Common myeloid progenitor, CD34-positive (primary cell): ENCODE measurements at regions not wholly inside any gene's neighbourhood (a gene's known extent, or its start where the extent isn't known, plus 50 kb on each side); places are given as distances from the start of the nearest gene placed in this dataset.

ENCODE experiments used
- CTCF ChIA-PET: fragments of 350-600 bp; sonication (Branson Sonifier 250); formaldehyde crosslinking; loops from one replicate; lab custom pipeline; 2021; ENCODE audit warnings: antibody characterized with exemption; lab: Charles Lee
- POLR2A ChIA-PET: fragments of 350-600 bp; sonication (Branson Sonifier 250); formaldehyde crosslinking; loops from one replicate; lab custom pipeline; 2021; ENCODE audit warnings: antibody characterized with exemption; lab: Charles Lee
- DNase-seq, 3 donors: peaks; one replicate each; pipeline versions ENCODE4 v3.0.0 to v3.0.0-alpha.2; 2013
- H3K27ac ChIP-seq, 2 experiments: 1 replicate in 1 of 2; 2 replicates in 1 of 2; pipeline ENCODE4 v1.7.0; 2013; ENCODE audit warnings: inconsistent platforms in 2 of 2, low read length in 2 of 2, mild to moderate bottlenecking in 2 of 2, low read depth in 1 of 2, moderate library complexity in 1 of 2; ENCODE audit not compliant: severe bottlenecking in 2 of 2, insufficient read depth in 1 of 2, poor library complexity in 1 of 2
- H3K27me3 ChIP-seq, 5 experiments: replicated peaks in 2 of 5; 1 replicate in 3 of 5; 2 replicates in 2 of 5; pipeline versions ENCODE4 v1.6.1 to v1.7.0; 2013; ENCODE audit warnings: low read length in 4 of 5, mild to moderate bottlenecking in 2 of 5, moderate library complexity in 2 of 5, inconsistent platforms in 1 of 5; ENCODE audit not compliant: insufficient read depth in 5 of 5, control insufficient read depth in 4 of 5
- H3K36me3 ChIP-seq, 4 experiments: 1 replicate in 2 of 4; 2 replicates in 2 of 4; pipeline versions ENCODE4 v1.6.1 to v1.7.0; 2013; ENCODE audit warnings: low read length in 3 of 4, control low read depth in 1 of 4, mild to moderate bottlenecking in 1 of 4; ENCODE audit not compliant: control insufficient read depth in 4 of 4, insufficient read depth in 4 of 4
- H3K4me1 ChIP-seq, 4 experiments: 1 replicate in 3 of 4; 2 replicates in 1 of 4; pipeline versions ENCODE4 v1.6.1 to v1.7.1; 2013; ENCODE audit warnings: low read length in 3 of 4, mild to moderate bottlenecking in 3 of 4, control low read depth in 1 of 4, inconsistent platforms in 1 of 4, moderate library complexity in 1 of 4; ENCODE audit not compliant: control insufficient read depth in 4 of 4, insufficient read depth in 4 of 4; ENCODE audit errors: control extremely low read depth in 1 of 4
- H3K4me3 ChIP-seq, 7 experiments: 1 replicate in 4 of 7; 2 replicates in 3 of 7; pipeline versions ENCODE4 v1.5.1 to v1.7.0; 2013; ENCODE audit warnings: mild to moderate bottlenecking in 7 of 7, low read length in 6 of 7, moderate library complexity in 6 of 7, inconsistent platforms in 2 of 7, low read depth in 2 of 7, control low read depth in 1 of 7; ENCODE audit not compliant: insufficient read depth in 4 of 7, control insufficient read depth in 1 of 7; ENCODE audit errors: extremely low read depth in 1 of 7
- H3K9me3 ChIP-seq, 5 experiments: 1 replicate in 4 of 5; 2 replicates in 1 of 5; pipeline versions ENCODE4 v1.6.1 to v1.7.1; 2013; ENCODE audit warnings: low read length in 4 of 5, mild to moderate bottlenecking in 2 of 5, inconsistent platforms in 1 of 5, low read depth in 1 of 5, moderate library complexity in 1 of 5; ENCODE audit not compliant: control insufficient read depth in 4 of 5, insufficient read depth in 2 of 5; ENCODE audit errors: control extremely low read depth in 1 of 5
- WGBS: methylation state at CpG from one replicate; pipeline ENCODE4 v1.1.5; 2013; ENCODE audit not compliant: insufficient coverage; 5-methylcytosine and 5-hydroxymethylcytosine counted together

DNA sequence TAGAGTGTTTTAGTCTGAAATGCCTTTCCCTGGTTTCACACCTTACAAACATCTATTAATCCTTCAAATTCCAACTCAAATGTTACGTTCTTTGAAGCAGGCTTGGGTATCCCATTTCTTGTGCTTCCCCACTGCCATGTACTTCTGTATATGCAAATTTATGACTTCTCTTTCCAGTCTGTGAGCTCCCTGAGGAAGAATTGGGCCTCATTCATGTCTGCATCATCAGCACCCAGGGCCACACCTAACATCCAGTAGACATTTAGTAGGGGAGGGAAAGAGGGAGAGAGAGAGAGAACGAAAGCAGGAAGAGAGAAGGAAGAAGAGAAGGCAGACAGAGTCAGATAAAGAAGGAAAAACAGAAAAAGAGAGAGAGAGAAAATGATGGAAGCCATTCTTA, 53.3 kb upstream of the KY start:
- no peak overlapping the region for H3K4me3 ChIP-seq
- H3K4me1 ChIP-seq: no peaks in the 10 kb centered on the region
- DNase-seq: no peak
- POLR2A ChIA-PET: no interaction called here
- H3K27me3 ChIP-seq: no peaks in the 10 kb centered on the region
- 90% methylated on average over 2 of the region's 2 CpGs for WGBS
- H3K9me3 ChIP-seq: peaks cover 0 to 1% (median 0%) of the 10 kb centered on the region in 5 experiments
- CTCF ChIA-PET: no interaction called here
- no peaks in the 10 kb centered on the region for H3K36me3 ChIP-seq
- no peak overlapping the region for H3K27ac ChIP-seq

DNA sequence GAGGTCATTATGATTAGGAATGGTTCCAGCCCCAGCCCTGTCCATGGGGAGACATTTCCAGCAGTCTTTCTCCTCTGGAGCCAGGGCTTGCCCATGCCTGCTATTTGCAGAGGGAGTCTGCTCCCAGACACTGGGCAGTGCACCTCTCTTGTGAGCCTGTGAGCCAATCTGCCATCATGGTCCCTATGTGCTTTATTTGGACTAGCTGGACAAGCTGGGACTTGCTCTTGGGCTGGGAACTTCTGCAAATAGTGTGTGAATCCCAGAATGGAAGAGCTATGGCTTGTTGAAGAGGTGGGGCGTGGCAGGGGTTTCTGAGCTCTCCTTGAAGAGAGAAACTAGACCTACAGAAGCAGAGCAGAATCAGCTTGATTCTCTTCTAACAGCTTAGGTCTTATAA, 53.7 kb upstream of the KY start:
- ChIA-PET POLR2A (no interaction called here), CTCF (no interaction called here)
- peaks cover 0 to 1% (median 0%) of the 10 kb centered on the region in 5 experiments for H3K9me3 ChIP-seq
- no CpG with 5 or more reads among the region's 1 CpG for WGBS
- no peak for DNase-seq
- no peak overlapping the region for H3K4me3 ChIP-seq
- no peaks in the 10 kb centered on the region for H3K4me1 ChIP-seq
- no peak overlapping the region for H3K27ac ChIP-seq
- H3K27me3 ChIP-seq: no peaks in the 10 kb centered on the region
- no peaks in the 10 kb centered on the region for H3K36me3 ChIP-seq

DNA sequence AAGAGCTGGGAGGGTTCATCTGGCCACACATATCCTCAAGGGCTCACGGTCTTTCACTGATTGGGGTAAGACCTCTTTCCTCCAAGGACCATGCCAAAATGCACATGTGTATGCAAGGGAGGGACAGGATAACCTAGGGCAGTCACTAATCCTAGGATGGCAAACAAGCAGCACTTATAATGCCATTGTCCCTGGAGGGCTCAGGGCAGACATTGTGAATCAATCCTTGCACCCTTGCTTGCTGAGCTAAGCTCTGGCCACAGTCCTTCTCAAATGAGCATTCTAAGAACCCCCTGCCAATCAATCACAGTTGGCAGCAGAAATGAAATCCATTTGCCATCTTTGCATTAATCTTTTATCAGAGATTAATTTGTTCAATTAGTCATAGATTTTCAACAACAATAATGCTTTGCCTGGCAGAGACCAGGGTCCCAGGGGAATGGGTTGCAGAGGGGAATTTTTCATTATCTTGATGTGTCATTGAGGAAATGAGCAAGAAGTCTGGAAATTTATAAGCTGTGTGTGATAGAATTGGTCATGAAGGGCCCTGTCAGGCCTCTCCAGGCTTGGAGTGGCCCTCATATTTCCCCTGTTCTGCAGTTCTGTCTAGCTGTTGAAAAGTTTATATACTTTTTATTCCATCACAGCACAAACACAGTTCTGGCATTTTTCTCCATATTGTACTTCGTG, 57.2 kb upstream of the KY start:
- Histone ChIP-seq H3K27me3 (no peaks in the 10 kb centered on the region), H3K4me1 (peaks cover 0 to 5% (median 0%) of the 10 kb centered on the region in 4 experiments), H3K36me3 (no peaks in the 10 kb centered on the region), H3K27ac (no peak overlapping the region), H3K4me3 (no peak overlapping the region), H3K9me3 (no peaks in the 10 kb centered on the region)
- CTCF ChIA-PET: no interaction called here
- POLR2A ChIA-PET: interaction anchor here (0.6 kb wide), 1 partner anchor 47 kb away, joined by 3 read pairs; no protein-coding TSS in a partner anchor
- no CpG with 5 or more reads among the region's 2 CpGs for WGBS
- no peak for DNase-seq

DNA sequence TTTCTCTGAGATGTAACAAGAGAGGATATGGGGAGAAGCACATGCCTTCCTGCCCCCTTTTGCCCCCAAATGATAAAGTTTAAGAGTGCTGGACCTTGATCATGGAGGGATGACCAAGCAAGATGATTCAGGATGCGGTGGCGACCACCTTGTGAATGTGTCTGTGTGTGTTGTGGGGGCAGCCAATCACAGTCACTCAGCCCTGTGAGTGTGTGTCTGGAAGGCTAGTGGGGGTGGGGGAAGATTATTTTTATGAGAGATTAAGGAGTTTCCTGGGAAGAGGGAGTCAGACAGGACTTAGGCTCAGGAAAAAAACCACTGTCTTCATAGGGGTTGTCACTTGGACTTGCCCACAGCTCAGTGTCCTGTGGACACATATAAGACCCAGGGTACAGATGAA, 57.8 kb upstream of the KY start:
- ChIA-PET POLR2A (no interaction called here), CTCF (no interaction called here)
- no peak overlapping the region for H3K4me3 ChIP-seq
- no peak for DNase-seq
- no peaks in the 10 kb centered on the region for H3K9me3 ChIP-seq
- no peaks in the 10 kb centered on the region for H3K36me3 ChIP-seq
- H3K4me1 ChIP-seq: peaks cover 0 to 8% (median 0%) of the 10 kb centered on the region in 4 experiments
- WGBS: no CpG with 5 or more reads among the region's 2 CpGs
- no peak overlapping the region for H3K27ac ChIP-seq
- H3K27me3 ChIP-seq: no peaks in the 10 kb centered on the region

DNA sequence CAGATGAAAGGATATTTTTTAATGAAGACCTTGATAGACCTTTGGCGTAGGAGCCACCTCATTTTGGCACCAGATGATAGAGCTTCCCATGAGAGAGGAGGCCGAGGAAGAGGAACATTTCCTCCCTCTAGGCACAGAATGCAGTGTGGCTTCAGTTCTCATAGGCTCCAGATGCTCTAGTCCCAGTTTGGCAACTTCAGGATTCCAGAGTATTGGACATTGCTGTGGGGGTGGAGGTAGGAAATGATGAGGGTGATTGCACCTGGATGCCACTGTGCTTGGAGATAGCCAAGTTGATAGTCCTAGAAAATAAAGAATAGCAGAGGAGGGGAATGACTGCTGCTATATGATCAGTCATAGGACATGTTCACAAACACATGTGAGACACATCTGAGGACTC, 58.3 kb upstream of the KY start:
- Histone ChIP-seq H3K9me3 (no peaks in the 10 kb centered on the region), H3K4me1 (peaks cover 0 to 8% (median under 1%) of the 10 kb centered on the region in 4 experiments), H3K36me3 (no peaks in the 10 kb centered on the region), H3K27ac (no peak overlapping the region), H3K27me3 (no peaks in the 10 kb centered on the region), H3K4me3 (no peak overlapping the region)
- POLR2A ChIA-PET: no interaction called here
- CTCF ChIA-PET: no interaction called here
- 100% methylated on average over 2 of the region's 2 CpGs for WGBS
- DNase-seq: no peak

DNA sequence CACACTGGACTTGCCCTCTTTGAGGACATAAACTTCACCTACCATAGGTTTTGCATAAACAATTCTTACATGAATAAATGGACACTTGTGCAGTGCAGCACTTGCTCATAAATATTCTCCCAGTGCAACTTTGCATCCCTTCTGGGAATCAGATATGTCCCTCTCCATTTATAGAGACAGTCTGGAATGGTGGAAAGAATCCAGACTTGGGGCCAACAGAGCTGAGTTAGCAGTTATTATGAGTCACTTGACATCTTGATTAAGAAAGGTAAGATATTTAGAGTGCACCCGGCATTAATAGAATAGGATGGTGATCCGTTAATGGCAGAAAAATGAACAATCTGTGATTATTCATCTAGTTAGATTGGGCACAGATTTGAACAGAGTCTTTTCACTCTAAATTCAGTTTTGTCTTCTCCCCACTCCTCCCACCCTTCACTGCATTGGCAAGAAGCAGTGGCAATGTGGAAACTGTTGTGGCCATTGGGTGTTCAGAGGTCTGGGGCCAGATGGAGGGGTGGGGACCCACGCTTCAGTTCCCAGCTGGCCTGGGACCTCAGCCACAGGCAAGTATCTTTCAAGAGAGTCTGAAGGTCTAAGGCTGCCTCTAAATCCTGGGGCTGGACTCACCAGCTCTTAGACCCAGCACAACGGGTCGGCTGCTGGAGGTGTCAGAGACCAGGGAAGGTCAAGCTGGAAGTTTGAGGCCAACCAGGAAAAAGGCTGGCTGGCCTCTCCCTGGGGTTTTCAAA, 58.9 kb upstream of the KY start:
- CTCF ChIA-PET: no interaction called here
- POLR2A ChIA-PET: no interaction called here
- no peaks in the 10 kb centered on the region for H3K27me3 ChIP-seq
- H3K4me3 ChIP-seq: no peak overlapping the region
- no peaks in the 10 kb centered on the region for H3K9me3 ChIP-seq
- WGBS: 100% methylated on average over 3 of the region's 5 CpGs
- no peaks in the 10 kb centered on the region for H3K36me3 ChIP-seq
- no peak overlapping the region for H3K27ac ChIP-seq
- H3K4me1 ChIP-seq: peaks cover 0 to 8% (median under 1%) of the 10 kb centered on the region in 4 experiments
- no peak for DNase-seq

DNA sequence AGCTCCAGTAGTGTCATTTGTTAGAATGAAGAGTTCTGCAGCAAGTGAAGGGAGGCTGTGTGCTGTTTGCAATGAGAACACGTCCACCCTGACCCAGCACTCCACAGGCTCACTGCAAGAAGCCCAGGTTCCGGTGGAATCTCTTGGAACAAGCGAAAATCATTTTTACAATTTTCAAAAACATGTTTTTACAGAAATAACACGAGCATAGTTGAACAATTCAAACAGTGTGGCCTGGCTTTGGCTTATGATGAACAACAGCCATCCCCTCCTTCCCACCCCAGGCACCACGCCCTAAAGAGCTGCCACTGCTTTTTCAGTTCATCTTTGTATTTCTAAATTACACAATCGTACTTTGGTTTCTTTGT, 59.5 kb upstream of the KY start:
- 97% methylated on average over 6 of the region's 6 CpGs for WGBS
- Histone ChIP-seq H3K27me3 (no peaks in the 10 kb centered on the region), H3K4me3 (no peak overlapping the region), H3K27ac (no peak overlapping the region), H3K9me3 (no peaks in the 10 kb centered on the region), H3K36me3 (no peaks in the 10 kb centered on the region), H3K4me1 (peaks cover 0 to 8% (median under 1%) of the 10 kb centered on the region in 4 experiments)
- CTCF ChIA-PET: no interaction called here
- no peak for DNase-seq
- POLR2A ChIA-PET: no interaction called here
